CD4-positive, alpha-beta T cell treated with Interleukin-4 for 1 hour (primary cell): ENCODE measurements at regions not wholly inside any gene's neighbourhood (a gene's known extent, or its start where the extent isn't known, plus 50 kb on each side); places are given as distances from the start of the nearest gene placed in this dataset.

Source experiments
- DNase-seq, 2 donors: peaks; one replicate each; pipeline ENCODE4 v3.0.0-alpha.2; 2020 to 2022

- DNase-seq = peak; percentile 12 to 61
Measured at GRCh38 chr2:19474128-19474527, 115.7 kb upstream of the OSR1 start.

DNA sequence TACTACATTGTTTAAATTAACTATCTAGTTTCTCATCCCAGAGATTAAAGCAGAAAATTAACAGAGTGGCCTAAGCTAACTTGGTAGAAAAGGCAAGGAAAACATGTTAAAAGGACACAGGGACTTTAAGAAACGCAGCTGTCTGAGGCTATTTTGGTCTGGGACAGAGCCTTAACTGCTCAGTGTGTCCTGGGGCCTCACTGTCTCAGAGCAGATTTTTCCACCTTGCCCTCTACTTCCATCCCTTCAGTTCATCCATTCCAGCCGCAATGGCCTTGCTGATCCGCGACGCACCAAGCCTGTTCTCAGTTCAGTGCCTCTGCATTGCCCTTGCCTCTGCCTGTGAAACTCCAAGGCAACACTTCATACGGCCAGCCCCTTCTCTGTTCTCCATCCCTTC, 114.9 kb upstream of the OSR1 start:
- DNase-seq = no peak

GRCh38 chr2:19472391-19472978, 114.1 kb upstream of the OSR1 start:
- no peak for DNase-seq

- no peak for DNase-seq
Measured at GRCh38 chr2:19471491-19471890, 113.1 kb upstream of the OSR1 start.

GRCh38 chr2:19465978-19466377, 107.6 kb upstream of the OSR1 start:
- no peak for DNase-seq

DNA sequence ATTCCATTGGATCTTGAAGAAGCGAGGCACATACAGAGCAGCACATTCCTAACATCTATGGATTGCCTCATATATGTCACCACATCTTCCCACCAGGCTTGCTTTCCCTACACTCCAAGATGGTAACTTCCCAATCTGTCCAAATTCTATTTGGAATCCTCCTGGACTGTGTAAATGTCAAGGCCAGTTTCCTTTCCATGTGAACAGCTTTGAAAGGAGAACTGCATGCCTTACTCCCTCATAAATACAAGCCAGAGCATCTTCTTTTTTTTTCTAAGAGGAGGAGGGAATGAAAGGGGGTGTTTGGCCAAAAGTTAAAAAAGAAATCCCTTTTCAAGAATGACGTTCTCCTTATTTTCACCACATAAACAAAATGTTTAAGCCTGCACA, 103.8 kb upstream of the OSR1 start:
- no peak for DNase-seq

GRCh38 chr2:19461504-19462255, 103.3 kb upstream of the OSR1 start:
- no peak for DNase-seq

- no peak for DNase-seq
Measured at GRCh38 chr2:19460761-19461160, 102.3 kb upstream of the OSR1 start.

GRCh38 chr2:19458427-19459003, 100.1 kb upstream of the OSR1 start:
- DNase-seq = no peak

- DNase-seq = no peak
Measured at GRCh38 chr2:19457809-19458208, 99.4 kb upstream of the OSR1 start.

DNA sequence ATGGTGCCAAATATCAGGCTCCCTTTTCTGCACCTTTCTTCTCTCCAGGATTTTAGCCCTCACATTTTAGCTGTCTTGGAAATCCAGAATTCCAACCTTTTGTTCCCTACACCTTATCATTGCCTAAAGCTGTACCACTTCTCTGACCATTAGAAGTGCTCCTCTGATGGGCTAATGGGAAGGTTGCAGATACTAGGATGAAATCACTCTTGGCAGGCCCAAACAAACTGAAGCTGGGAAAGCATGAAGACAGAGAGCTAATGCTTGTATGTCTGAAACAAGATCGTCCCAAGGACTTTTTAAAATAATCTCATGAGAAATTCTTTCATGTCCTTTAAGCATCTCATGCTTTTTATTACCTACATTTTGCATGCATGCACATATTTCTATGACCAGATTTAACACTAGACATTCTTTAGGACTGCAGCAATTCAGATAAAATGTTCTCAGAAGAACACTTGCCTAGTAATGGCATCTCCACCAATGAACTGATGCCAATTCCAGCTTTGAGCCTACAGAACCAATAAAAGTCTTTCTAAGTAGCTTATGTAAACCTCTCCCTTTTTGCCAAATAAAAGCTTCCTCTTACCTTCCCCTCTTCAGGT, 98.4 kb upstream of the OSR1 start:
- DNase-seq = no peak

- no peak for DNase-seq
Measured at GRCh38 chr2:19454125-19454524, 95.7 kb upstream of the OSR1 start.

DNA sequence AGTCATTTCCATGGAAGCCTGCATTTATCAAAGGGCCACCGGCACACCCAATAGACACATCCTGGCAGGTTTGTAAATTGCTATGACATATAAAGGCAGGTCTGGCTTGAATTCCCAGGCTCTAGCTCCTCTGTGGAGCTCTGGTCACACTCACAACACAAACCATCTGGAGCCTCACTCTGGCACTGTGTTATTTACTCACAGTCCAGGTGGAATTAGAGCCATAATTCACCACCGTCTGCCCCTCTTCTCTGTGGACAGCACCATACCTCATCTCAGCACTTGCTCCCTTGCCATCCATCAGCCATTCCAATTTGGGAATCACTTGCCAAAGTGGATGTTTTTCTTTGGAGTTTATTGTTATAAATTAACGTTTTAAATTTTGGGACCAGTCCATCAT, 84.3 kb upstream of the OSR1 start:
- no peak for DNase-seq

- no peak for DNase-seq
Measured at GRCh38 chr2:19439081-19439480, 80.7 kb upstream of the OSR1 start.

DNA sequence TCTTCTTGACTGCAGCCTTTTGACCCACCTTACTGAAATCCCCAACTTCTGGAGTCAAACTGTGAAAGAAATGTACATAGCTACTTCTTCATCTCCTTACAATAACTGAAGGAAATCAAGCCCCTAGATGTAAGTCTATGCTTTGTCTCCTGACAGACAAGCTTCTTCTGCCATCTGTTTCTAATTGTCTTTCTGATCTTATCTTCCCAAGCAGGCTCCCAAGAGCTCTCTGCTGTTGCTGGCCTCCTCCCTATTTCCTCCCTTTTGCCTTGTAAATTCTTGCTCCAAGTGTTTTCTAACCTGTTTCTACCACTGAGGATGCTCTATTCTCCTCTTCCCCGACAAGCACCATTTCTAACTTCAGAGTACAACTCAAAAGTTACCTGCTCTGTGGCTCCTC, 77.4 kb upstream of the OSR1 start:
- no peak for DNase-seq

DNA sequence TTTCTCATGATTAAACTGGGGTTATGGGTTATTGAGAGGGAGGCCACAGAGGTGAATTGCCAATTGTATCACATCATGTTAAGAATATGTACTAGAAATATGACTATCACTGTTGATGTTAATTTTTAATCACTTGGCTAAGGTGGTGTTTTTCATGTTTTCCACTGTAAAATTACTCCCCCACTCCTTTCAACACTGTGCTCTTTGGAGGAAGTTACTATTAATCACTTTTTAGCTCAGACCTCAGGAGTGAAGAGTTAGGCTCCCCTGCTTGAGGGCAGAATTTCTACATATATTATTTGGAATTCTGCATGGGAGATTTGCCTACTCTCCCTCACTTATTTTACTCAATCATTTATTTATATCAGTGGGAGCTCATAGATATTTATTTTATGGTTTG, 76.0 kb upstream of the OSR1 start:
- DNase-seq = no peak

GRCh38 chr2:19426941-19427340, 68.5 kb upstream of the OSR1 start:
- DNase-seq = no peak

DNA sequence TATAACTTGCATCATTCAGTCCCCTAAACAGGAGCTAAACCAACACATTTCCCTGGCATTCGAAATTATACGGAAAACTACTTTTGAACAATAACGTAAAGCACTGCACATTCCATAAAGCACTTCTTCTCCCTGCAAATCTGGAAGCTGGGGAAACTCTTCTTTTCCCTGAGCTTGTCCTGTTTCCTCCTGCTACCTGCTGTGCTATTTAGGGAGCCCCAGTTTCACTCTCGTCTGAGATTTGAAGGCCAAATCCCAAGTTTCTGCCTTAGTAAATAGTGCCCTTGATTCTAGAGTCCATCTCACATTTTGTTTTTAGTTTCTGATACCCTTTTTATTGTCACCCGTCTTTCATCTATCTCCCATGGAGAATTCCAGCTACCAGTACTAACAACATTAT, 67.7 kb upstream of the OSR1 start:
- DNase-seq = no peak

GRCh38 chr2:19425419-19425818, 67.0 kb upstream of the OSR1 start:
- no peak for DNase-seq

DNA sequence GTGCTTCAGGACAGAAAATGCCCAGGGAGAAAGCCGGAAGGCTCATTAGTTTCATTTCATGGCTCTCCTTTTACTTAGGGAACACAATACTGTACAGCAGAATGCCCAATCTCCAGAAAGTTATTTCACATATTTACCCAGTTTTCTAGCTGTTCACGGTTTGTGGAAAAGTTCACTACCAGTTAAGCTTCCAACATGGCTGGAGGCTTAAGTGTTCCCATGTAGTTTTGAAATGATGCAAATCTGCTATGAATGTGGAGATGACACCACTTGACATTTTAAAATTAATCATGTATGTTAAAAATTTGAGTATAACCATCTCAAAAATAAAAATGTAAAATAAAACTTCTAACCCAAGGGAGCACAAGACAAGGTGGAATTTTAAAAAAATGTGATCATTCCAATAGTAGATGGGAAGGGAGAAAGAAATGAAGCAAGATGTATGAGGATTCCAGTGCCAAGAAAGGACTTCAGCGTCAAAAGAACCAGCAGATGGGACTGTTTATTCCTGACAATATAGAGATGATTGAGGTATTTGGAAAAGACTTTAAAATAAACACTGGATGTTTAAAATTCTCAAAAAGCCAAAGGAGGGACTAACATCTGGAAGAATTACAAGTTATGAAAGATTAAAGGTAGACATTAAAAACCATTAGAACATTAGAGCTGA, 60.9 kb upstream of the OSR1 start:
- no peak for DNase-seq

- no peak for DNase-seq
Measured at GRCh38 chr2:19416784-19417684, 58.6 kb upstream of the OSR1 start.

DNA sequence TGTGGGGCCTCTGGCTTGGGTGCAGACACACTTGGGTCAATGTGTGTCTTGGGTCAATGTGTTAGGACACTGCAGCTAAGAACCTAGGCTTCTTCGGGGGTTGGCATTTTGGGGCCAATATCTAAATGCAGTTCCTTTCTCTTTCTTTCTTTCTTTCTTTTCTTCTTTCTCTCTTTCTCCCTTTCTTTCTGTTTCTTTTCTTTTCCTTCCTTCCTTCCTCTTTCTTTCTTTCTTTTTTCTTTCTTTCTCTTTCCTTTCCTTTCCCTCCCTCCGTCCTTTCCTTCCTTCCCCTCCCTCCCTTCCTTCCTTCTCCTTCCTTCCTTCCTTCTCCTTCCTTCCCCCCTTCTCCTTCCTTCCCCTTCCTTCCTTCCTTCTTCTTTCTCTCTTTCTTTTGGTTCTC, 57.7 kb upstream of the OSR1 start:
- DNase-seq = no peak

GRCh38 chr2:19409046-19409445, 50.6 kb upstream of the OSR1 start:
- DNase-seq = no peak
